ENCODE measurements at regions not wholly inside any gene's neighbourhood (a gene's known extent, or its start where the extent isn't known, plus 50 kb on each side); places are given as distances from the start of the nearest gene placed in this dataset.

GRCh38 chr16:52677501-52677900, 130.6 kb upstream of the TOX3 start:
- TF ChIP-seq POLR2A (IDR thresholded peaks at IDR 0.05) (no peak), CTCF (IDR thresholded peaks at IDR 0.05) (no peak), POLR2AphosphoS5 (IDR thresholded peaks at IDR 0.05) (no peak)

All from transverse colon (tissue), 4 donors.